ENCODE measurements at regions not wholly inside any gene's neighbourhood (a gene's known extent, or its start where the extent isn't known, plus 50 kb on each side); places are given as distances from the start of the nearest gene placed in this dataset.
A peak's percentile ranks its signal among the peaks of the same experiment; 100 is the strongest.

DNA sequence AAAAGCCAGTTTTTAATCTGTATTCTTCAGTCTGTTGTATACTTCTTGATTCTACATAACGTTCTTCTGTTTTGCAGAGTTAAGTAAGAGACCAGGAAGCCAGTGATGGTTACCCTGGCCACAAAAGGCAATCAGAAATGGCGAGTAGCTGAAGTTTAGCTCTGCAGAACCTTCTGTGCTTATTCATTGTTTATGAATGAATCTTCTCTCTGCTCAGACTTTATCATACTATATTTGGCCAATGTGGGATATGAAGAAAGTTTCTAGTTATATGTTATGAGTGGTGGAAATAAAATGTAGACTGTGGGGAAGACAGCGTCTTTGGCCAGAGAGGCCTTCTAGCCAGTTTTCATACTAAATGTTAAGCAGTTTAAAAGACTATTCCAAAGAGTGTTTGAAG lies 249.9 kb upstream of the RGS6 start:
- intact Hi-C loops (cut with DNase I) = no loop called here
- ATAC-seq (no peak), DNase-seq (no peak)

- DNase-seq (no peak), ATAC-seq (no peak)
- intact Hi-C loops (cut with DNase I) = no loop called here
Measured at GRCh38 chr14:71684323-71684722, 247.9 kb upstream of the RGS6 start.

GRCh38 chr14:71686677-71687076 lies 245.6 kb upstream of the RGS6 start:
- peak; percentile 71 to 96 for ATAC-seq
- intact Hi-C loops (cut with DNase I) = no loop called here
- DNase-seq = no peak

DNA sequence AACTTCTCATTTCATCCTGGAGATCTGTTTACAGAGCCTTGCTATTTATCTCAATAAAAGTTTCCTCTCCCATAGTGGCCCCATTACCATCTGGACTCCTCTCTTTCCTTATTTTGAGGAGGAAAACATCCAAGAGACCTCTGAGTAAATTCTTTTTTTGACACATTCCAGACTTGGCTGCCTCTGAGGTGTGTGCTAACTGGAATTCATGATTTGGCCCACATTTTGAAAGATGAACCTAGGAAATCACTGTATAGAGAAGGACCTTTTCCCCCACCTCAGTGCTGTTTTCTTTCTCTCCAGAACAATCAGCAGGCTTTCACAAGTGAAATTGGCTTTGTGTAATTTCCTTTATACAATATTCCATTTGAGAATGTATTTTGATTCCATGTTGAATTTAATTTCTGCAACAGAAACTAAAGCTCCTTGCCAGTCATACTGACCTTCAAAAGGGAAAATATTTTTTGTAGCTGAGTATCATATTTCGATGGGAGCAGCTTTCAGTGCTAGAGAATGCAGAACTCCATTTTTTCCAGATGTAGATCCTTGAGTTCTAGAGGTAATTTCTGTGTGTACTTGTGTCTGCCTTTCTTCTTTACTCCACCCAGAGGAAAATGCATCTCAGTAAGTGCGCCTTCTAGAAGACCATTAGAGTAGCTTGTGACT lies 244.9 kb upstream of the RGS6 start:
- ATAC-seq (peak; percentile 19 to 61), DNase-seq (no peak)
- intact Hi-C loops (cut with DNase I) = no loop called here

DNA sequence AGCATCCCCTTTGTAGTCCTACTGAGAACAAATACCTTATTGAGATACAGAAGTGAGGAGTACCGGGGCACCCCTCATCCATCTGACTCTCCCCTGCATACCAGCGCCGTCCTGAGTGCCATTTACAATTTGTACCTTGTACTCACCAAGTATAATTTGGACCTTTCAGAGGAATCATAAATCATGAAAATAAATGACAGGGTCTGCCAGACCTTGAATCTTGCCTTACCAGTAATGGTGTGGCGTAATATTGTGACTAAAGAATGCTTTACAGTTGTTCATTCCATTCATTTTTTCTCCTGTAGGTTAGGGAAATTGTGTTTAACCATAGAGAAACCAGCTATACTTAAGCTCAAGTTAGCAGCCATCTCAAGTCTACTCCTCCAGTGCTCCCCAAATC lies 243.7 kb upstream of the RGS6 start:
- ATAC-seq (no peak), DNase-seq (no peak)
- intact Hi-C loops (cut with DNase I) = no loop called here

GRCh38 chr14:71690478-71690877 lies 241.8 kb upstream of the RGS6 start:
- DNase-seq = no peak
- intact Hi-C loops (cut with DNase I) = no loop called here
- ATAC-seq = no peak

- DNase-seq (no peak), ATAC-seq (no peak)
- intact Hi-C loops (cut with DNase I) = no loop called here
Measured at GRCh38 chr14:71692496-71692895, 239.7 kb upstream of the RGS6 start.

GRCh38 chr14:71693381-71693780 lies 238.8 kb upstream of the RGS6 start:
- intact Hi-C loops (cut with DNase I) = no loop called here
- no peak for DNase-seq
- no peak for ATAC-seq

DNA sequence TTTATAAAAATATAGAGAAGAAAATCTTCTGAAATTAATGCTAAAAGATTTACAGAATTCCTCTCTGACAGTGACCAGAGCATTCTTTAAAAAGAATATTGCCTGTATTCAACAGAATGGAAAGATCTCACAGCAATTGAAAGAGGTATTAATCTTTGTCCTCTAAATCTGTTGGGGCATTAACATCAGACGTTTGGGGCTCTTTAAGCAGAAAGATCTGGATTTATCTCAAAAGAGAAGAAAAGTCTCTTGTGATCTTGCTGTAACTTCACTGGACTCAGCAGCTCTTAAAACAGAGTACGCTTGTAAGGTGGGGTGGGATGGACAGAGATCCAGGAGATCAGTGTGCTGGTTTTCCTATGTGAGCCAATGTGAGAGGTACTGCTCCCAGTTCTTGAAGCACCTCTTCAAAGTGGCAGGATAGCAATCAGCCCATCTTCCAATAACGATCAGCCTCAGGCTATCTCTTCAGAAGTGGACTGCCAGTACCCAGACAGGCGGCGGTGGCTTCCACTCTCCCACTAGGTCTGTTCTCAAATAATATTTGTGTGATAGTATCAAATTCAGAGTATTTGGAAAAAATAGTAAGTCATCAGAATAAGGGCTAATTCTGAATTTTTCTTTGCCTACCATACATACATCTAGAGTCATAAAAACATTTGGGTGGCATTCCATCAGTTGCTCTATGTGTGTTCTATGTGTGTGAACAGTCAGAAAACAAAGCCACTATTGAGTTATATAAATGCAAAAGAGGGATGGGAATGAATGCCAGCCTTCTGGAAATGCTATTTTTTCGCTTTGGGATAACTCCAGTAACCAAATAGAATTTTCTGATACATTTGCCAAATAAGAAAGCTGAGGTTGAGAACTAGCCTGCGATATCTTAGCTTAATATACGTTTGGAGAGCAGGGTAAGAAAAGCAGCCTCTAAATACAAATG lies 237.4 kb upstream of the RGS6 start:
- ATAC-seq (no peak), DNase-seq (no peak)
- intact Hi-C loops (cut with DNase I) = no loop called here

DNA sequence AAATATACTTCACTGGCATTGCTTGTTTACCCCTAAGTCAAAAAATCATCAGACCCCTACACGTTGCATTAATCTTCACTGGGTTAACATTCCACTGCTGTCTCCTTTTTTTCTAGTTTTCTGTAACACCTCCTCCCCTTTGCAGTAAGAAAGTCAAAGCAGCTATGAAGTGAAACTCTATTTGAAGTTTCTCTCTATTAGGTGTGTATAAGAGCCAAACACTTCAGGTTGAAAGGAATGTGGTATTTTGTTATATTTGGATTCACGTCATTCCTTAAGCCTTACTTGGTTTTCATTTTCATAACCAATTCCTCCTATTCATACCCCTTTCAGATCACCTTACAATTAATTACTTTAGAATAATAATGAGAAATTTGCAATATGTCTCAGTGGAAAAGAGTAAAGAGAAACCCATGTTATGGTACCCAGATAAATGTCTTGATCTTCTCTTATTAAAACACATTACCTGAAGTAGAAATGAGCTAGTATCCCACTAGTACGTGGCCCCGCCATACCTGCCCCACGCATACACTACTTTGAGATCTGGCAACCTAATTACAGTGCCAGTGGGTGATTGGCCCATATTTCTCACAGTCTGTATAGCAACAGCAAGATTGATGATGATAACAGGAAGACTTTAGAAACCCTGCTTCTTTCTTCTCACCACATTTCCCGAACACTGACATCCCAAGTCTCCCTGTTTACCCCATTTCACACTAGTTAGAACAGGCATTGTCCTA lies 236.4 kb upstream of the RGS6 start:
- DNase-seq (no peak), ATAC-seq (no peak)
- intact Hi-C loops (cut with DNase I) = no loop called here

DNA sequence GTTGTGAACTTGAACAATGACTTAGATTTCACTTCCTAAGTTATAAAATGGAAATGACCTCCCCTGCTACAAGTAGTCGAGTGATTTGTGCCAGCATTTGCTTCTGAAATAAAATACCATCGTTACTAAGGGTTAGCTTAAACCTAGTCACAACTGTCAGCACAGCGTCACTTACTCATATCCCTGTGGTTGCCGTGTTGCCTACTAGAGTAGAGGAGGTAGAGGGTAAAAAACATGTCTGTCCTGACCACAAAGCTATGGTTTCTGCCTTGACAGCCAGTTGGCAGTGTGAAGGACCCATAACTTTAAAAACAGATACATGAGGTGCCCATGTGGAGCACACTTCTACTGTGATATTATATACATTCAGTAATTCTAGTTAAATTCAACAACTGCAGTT lies 234.2 kb upstream of the RGS6 start:
- intact Hi-C loops (cut with DNase I) = no loop called here
- ATAC-seq (no peak), DNase-seq (no peak)

DNA sequence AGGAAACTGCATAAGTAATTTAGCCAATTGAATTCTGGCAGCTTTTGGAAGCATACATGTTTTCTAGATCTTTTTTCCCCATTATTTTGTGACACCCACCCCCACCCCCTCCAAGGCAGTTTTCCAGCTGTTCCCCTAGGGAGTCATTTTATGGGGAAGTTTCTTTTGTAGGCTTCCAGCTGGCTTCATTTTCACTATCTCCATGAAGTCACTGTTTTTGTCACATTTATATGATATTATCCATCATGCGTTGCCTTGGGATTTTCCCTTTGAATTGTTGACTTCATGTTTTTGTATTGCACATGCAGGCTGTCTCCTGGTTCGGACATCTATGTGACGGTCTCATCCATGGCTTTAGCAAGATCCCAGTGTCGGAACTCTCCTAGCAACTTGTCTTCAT lies 233.6 kb upstream of the RGS6 start:
- intact Hi-C loops (cut with DNase I) = no loop called here
- ATAC-seq (no peak), DNase-seq (no peak)

DNA sequence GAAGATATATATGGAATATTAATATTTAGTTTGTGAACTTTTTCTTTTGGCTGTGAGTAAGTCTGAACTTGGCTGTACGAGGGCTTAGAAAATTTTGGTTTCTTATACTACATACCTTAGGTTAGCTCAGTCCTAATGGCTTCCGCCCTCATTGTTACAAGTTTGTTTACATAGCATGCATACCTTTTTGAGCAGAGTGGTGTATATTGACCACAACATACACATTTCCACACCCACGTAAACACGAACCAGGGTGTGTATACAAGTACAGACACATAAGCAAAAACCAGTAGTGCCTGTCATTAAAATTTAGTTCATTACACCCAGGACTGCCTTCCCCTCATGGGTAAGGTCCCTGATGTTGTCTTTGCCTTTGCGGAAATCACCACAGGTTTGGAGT lies 230.2 kb upstream of the RGS6 start:
- DNase-seq (no peak), ATAC-seq (no peak)
- intact Hi-C loops (cut with DNase I) = no loop called here

DNA sequence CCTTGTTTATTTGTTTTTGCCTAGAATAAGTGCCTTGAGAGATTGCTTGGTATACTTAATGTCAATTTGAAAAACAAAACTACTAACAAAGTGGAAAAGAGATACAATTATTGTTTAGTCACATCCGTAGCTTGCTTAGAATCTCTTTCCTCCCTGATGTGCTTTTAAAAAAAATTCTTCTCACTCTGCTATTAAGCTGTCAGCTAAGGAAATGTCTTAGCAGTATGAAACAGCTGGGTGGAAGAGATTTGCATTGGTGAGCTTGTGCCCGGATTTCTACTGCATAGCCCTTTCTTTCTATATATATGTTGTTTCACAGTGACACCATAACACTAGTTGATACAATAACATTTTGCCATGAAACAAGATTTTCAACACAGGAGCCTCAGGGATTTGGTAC lies 229.4 kb upstream of the RGS6 start:
- ATAC-seq (no peak), DNase-seq (no peak)
- intact Hi-C loops (cut with DNase I) = no loop called here

DNA sequence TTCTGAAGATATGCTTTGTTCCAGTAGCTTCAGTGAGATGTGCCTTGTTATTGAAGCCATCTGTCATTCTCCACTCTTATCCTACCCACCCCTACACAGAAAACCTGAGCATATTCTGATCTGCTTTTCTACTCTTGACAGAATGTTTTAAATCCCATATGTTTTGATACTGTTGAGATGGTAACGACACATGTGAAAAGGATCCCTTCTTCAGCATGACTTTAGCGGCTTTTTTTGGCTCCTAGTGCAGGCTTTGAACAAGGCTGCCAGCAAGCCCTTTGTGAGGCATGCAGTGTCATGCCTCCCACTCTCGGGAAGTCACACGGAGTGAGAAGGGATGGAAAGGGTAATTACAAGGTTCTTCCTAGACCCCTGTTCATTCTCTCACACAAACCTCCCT lies 228.8 kb upstream of the RGS6 start:
- DNase-seq (peak; percentile 26), ATAC-seq (peak; percentile 44 to 50)
- intact Hi-C loops (cut with DNase I) = no loop called here

GRCh38 chr14:71704210-71704609 lies 228.0 kb upstream of the RGS6 start:
- ATAC-seq (no peak), DNase-seq (no peak)
- intact Hi-C loops (cut with DNase I) = no loop called here

DNA sequence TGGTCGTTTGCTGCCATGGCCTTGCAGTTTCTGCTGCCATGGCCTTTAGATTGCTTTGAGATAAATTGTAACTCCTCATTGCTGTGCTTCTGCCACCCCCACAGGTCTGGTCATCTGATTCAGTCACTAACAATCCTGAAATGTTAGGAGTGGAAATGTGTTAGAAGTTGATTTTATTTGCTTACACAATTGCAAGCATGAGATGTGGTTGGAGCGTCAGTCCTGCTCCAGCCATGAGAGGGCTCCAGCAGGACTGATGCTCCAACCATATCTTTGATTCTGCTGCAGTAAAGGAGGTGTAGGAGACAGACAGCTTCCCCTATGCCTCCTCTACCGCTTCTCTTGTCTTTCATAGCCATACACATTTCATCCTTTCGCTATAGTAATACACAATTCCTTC lies 226.8 kb upstream of the RGS6 start:
- DNase-seq (no peak), ATAC-seq (no peak)
- intact Hi-C loops (cut with DNase I) = no loop called here

- ATAC-seq (no peak), DNase-seq (no peak)
- intact Hi-C loops (cut with DNase I) = no loop called here
Measured at GRCh38 chr14:71709076-71709475, 223.2 kb upstream of the RGS6 start.

GRCh38 chr14:71709987-71710386 lies 222.2 kb upstream of the RGS6 start:
- no peak for DNase-seq
- intact Hi-C loops (cut with DNase I) = no loop called here
- ATAC-seq = no peak

DNA sequence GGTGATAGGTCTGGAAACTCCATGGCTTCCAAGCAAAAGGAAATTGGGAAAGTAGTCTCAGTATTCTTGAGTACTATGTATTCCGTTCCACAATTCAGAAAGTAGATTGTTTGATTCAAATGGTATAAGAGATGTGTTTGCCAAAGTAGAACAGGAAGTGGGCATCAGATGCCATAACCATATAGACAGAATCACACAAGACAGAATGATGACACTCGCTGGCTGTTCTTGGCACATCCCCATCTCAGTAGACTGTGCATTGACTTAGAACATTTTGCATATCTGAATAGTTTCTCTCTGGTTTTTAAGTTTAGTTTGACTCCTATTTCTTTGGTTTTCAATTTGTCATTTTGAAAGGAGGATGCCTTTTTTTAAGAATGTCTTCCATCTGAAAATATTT lies 221.1 kb upstream of the RGS6 start:
- DNase-seq (no peak), ATAC-seq (no peak)
- intact Hi-C loops (cut with DNase I) = no loop called here

All from left cardiac atrium (tissue), 4 donors.